ENCODE measurements at regions not wholly inside any gene's neighbourhood (a gene's known extent, or its start where the extent isn't known, plus 50 kb on each side); places are given as distances from the start of the nearest gene placed in this dataset.

DNA sequence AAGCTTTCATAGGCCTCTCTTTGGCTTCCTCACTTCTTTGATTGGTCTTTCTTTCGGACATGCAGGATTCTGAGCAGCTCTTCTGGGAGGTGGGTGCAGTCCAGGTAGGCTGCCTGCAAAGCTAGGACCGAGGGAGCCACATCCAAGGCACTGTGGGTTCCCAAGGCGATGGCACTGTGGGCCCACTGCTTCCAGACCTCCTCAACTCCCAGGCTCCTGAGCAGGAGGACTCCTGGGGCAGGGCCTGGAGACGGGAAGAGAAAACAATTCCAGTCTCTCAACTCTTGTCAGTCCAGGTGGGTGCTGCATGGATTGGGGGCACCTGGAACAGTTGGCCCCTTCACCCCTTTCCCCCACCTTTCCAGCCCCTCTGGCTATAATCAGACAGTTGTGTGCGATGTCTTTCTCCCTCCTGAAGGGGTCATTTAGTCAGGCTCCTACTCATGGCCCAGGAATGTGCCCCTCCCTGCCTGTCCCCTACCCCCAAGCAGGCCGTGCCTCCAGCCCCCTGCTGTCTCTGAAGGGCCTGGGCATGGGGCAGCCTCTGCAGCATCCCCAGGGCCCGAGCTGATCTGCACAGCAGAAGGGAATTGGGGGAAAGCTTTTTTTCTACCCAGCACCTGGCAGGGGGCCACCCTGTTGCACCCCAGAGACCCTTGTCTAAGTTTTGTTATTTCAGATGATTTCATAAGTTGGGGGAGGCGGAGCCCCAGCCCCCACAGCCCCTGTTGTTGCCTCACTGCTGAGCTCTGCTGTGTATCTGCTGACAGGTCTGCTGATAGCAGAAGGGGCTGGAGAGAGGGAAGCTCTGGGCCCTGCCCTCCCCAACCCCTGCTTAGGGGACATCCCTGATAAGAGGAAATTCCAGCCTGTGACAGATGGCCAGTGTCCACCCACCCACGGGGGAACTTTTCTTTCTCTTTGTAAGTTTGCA, 330.3 kb downstream of the SEC14L1 start:
- TF ChIP-seq, protein P1, sequence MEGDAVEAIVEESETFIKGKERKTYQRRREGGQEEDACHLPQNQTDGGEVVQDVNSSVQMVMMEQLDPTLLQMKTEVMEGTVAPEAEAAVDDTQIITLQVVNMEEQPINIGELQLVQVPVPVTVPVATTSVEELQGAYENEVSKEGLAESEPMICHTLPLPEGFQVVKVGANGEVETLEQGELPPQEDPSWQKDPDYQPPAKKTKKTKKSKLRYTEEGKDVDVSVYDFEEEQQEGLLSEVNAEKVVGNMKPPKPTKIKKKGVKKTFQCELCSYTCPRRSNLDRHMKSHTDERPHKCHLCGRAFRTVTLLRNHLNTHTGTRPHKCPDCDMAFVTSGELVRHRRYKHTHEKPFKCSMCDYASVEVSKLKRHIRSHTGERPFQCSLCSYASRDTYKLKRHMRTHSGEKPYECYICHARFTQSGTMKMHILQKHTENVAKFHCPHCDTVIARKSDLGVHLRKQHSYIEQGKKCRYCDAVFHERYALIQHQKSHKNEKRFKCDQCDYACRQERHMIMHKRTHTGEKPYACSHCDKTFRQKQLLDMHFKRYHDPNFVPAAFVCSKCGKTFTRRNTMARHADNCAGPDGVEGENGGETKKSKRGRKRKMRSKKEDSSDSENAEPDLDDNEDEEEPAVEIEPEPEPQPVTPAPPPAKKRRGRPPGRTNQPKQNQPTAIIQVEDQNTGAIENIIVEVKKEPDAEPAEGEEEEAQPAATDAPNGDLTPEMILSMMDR (IDR thresholded peaks at IDR 0.05; ENCODE audit: low read depth, low read length, missing input control), result no peak
- TF ChIP-seq, protein P2, sequence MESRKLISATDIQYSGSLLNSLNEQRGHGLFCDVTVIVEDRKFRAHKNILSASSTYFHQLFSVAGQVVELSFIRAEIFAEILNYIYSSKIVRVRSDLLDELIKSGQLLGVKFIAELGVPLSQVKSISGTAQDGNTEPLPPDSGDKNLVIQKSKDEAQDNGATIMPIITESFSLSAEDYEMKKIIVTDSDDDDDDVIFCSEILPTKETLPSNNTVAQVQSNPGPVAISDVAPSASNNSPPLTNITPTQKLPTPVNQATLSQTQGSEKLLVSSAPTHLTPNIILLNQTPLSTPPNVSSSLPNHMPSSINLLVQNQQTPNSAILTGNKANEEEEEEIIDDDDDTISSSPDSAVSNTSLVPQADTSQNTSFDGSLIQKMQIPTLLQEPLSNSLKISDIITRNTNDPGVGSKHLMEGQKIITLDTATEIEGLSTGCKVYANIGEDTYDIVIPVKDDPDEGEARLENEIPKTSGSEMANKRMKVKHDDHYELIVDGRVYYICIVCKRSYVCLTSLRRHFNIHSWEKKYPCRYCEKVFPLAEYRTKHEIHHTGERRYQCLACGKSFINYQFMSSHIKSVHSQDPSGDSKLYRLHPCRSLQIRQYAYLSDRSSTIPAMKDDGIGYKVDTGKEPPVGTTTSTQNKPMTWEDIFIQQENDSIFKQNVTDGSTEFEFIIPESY (IDR thresholded peaks at IDR 0.05), result no peak
- peak in 1 of 2 donors; percentile 34 for TF ChIP-seq RXRA (IDR thresholded peaks at IDR 0.05)
- TF ChIP-seq YY1 (IDR thresholded peaks at IDR 0.05), result no peak
- no peak for TF ChIP-seq SP1 (IDR thresholded peaks at IDR 0.05)
- no peak for TF ChIP-seq TAF1 (conservative IDR thresholded peaks at IDR 0.05)
- TF ChIP-seq, protein P3, sequence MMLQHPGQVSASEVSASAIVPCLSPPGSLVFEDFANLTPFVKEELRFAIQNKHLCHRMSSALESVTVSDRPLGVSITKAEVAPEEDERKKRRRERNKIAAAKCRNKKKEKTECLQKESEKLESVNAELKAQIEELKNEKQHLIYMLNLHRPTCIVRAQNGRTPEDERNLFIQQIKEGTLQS (IDR thresholded peaks at IDR 0.05), result no peak
- TF ChIP-seq, protein P4, sequence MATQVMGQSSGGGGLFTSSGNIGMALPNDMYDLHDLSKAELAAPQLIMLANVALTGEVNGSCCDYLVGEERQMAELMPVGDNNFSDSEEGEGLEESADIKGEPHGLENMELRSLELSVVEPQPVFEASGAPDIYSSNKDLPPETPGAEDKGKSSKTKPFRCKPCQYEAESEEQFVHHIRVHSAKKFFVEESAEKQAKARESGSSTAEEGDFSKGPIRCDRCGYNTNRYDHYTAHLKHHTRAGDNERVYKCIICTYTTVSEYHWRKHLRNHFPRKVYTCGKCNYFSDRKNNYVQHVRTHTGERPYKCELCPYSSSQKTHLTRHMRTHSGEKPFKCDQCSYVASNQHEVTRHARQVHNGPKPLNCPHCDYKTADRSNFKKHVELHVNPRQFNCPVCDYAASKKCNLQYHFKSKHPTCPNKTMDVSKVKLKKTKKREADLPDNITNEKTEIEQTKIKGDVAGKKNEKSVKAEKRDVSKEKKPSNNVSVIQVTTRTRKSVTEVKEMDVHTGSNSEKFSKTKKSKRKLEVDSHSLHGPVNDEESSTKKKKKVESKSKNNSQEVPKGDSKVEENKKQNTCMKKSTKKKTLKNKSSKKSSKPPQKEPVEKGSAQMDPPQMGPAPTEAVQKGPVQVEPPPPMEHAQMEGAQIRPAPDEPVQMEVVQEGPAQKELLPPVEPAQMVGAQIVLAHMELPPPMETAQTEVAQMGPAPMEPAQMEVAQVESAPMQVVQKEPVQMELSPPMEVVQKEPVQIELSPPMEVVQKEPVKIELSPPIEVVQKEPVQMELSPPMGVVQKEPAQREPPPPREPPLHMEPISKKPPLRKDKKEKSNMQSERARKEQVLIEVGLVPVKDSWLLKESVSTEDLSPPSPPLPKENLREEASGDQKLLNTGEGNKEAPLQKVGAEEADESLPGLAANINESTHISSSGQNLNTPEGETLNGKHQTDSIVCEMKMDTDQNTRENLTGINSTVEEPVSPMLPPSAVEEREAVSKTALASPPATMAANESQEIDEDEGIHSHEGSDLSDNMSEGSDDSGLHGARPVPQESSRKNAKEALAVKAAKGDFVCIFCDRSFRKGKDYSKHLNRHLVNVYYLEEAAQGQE (IDR thresholded peaks at IDR 0.05), result no peak

Data from liver (tissue), 3 donors.